Omental fat pad (tissue), 3 donors: ENCODE measurements at regions not wholly inside any gene's neighbourhood (a gene's known extent, or its start where the extent isn't known, plus 50 kb on each side); places are given as distances from the start of the nearest gene placed in this dataset.
"Not testable (repeated sequence)": the region's sequence is repeated elsewhere in the genome, so short reads cannot be mapped to it uniquely, and the experiment has no call there.

ENCODE experiments used
- ATAC-seq: fragments of 150-250 bp; one replicate; pipeline ENCODE4 v1.9.1; 2016; ENCODE audit warnings: mild to moderate bottlenecking, moderate library complexity; ENCODE audit not compliant: low FRiP score
- DNase-seq: peaks from one replicate; pipeline ENCODE4 v3.0.0-alpha.2; 2019; ENCODE audit warnings: low spot score
- TF ChIP-seq, protein P1 (sequence below), 3 donors: fragments of 450-650 bp; IDR thresholded peaks; one replicate each; pipeline ENCODE4 v1.5.1; 2016 to 2017; ENCODE audit warnings: antibody characterized with exemption in 3 of 3, mild to moderate bottlenecking in 3 of 3, moderate library complexity in 2 of 3

DNA sequence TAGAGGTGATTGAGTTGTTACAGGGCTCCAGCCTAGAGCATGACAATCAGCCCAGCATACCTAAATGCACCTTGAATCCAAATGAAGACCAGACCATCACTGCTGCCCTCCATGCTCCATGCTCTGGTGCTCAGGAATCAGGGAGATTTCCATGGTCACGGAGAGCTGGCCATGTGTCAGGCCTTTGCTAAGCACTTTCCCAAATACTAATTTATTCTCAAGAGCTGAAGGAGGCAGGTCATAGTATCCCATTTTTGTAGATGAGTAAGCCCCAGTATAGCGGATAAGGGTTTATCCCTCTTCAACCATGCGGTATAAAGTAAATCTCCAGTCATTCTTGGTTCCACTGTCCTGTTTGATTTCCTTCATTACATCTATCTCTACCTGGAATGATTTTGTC is 240.8 kb downstream of the TFAP2A start:
- TF ChIP-seq, protein P1, sequence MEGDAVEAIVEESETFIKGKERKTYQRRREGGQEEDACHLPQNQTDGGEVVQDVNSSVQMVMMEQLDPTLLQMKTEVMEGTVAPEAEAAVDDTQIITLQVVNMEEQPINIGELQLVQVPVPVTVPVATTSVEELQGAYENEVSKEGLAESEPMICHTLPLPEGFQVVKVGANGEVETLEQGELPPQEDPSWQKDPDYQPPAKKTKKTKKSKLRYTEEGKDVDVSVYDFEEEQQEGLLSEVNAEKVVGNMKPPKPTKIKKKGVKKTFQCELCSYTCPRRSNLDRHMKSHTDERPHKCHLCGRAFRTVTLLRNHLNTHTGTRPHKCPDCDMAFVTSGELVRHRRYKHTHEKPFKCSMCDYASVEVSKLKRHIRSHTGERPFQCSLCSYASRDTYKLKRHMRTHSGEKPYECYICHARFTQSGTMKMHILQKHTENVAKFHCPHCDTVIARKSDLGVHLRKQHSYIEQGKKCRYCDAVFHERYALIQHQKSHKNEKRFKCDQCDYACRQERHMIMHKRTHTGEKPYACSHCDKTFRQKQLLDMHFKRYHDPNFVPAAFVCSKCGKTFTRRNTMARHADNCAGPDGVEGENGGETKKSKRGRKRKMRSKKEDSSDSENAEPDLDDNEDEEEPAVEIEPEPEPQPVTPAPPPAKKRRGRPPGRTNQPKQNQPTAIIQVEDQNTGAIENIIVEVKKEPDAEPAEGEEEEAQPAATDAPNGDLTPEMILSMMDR (IDR thresholded peaks at IDR 0.05), result no peak
- ATAC-seq (no peak), DNase-seq (no peak)

GRCh38 chr6:10171706-10172105 is 243.2 kb downstream of the TFAP2A start:
- DNase-seq, ATAC-seq: not testable (repeated sequence)

DNA sequence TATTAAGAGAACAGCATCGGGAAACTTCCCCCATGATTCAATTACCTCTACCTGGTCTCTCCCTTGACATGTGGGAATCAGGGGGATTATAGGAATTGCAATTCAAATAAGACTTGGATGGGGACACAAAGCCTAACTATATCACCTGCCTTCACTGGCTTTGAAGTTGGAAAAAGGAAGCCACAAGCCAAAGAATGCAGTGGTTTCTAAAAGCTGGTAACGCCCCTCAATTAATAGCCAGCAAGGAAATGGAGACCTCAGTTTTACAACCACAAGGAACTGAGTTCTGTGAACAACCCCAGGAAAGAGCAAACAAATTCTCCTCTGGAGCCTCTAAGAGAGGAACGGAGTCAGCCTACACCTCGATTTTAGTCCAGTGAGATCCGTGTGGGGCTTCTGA is 244.1 kb downstream of the TFAP2A start:
- ATAC-seq (no peak), DNase-seq (no peak)
- TF ChIP-seq, protein P1 (IDR thresholded peaks at IDR 0.05), result no peak

GRCh38 chr6:10166031-10166430 is 248.8 kb downstream of the TFAP2A start:
- TF ChIP-seq, protein P1 (IDR thresholded peaks at IDR 0.05), result no peak
- ATAC-seq (no peak), DNase-seq (no peak)

DNA sequence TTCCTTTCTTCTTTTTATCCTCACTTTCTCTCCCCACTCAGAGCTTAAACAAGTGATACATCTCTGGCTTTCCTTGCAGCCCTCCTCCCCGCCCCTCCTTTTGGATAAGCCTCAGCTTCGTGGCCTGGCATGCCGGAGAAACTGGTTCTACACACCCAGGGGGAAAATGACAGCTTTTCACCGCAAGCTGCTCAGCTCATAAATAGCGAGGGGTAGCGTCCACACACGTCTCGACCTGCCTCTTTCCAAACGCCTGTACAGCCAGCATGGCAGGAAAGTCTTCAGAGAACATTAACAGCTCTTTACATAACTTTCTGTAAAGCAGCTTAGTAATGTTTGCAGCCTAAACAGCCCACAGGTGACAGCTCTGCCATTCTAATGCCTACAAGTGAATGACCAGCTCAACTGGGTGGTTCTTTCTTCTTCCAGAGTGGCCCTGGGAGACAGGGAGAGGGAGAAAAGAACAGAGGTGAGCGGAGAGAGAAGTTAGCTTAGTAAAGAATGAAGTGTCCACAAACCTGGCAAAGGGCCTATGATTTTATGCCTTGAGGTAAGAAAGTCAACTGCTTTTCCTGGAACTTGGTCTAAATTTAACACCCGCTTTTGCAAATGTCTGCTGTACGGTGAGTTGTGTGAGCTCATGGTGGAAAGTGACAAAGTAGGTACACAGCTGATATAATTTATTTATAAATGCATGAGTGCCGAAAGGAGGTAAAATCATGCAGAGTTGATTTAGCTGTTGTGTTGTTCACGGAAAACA is 251.5 kb downstream of the TFAP2A start:
- TF ChIP-seq, protein P1 (IDR thresholded peaks at IDR 0.05), result no peak
- DNase-seq, result no peak

GRCh38 chr6:10156875-10157274 is 258.0 kb downstream of the TFAP2A start:
- DNase-seq, result no peak
- TF ChIP-seq, protein P1 (IDR thresholded peaks at IDR 0.05), result no peak
- no peak for ATAC-seq

More for the DNA sequence above, 251.5 kb downstream of the TFAP2A start:
- ATAC-seq, result no peak

DNA sequence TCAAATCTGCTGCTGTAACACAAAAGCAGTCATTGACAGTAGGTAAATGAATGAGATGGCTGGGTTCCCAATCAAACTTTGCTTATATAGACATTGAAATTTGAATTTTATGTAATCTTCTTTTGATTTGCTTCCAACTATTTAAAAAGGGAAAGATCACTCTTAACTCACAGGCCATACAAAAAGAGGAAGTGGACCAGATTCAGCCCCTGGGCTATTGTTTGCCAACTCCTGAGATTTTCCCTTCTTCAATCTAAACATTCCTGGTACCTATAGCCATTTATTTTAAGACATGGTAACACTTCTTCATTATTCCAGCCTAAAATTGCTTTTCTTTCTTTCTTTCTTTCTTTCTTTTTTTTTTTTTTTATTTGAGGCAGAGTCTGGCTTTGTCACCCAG is 260.6 kb downstream of the TFAP2A start:
- TF ChIP-seq, protein P1 (IDR thresholded peaks at IDR 0.05), result no peak
- ATAC-seq, result no peak
- DNase-seq, result no peak
